Motor neuron (in vitro differentiated cells): ENCODE measurements at regions not wholly inside any gene's neighbourhood (a gene's known extent, or its start where the extent isn't known, plus 50 kb on each side); places are given as distances from the start of the nearest gene placed in this dataset.

Experiments used
- ATAC-seq, 8 experiments: fragments of 200-7000 bp; cut with Tn5 transposase; replicated peaks in 6 of 8; 2 replicates each; pipeline ENCODE4 v1.8.0; 2021; ENCODE audit warnings: mild to moderate bottlenecking in 8 of 8, moderate library complexity in 8 of 8
- H3K27ac ChIP-seq, 2 donors: fragments of 250-450 bp; sonication (Bioruptor Pico); 2 replicates each; pipeline ENCODE4 v1.9.0; 2021; ENCODE audit warnings: antibody characterized with exemption in 2 of 2, mild to moderate bottlenecking in 2 of 2, moderate library complexity in 1 of 2
- H3K4me1 ChIP-seq, 2 donors: fragments of 250-450 bp; sonication (Bioruptor Pico); replicated peaks in 1 of 2; 2 replicates each; pipeline ENCODE4 v1.6.1; 2021; ENCODE audit warnings: antibody characterized with exemption in 2 of 2, mild to moderate bottlenecking in 2 of 2, moderate library complexity in 1 of 2
- H3K4me3 ChIP-seq, 5 donors: fragments of 250-450 bp; sonication (Bioruptor Pico); 2 replicates each; pipeline ENCODE4 v1.9.0; 2021; ENCODE audit warnings: antibody characterized with exemption in 5 of 5, mild to moderate bottlenecking in 5 of 5, moderate library complexity in 4 of 5
- WGBS, 10 experiments: fragments of 450-650 bp; shearing (Covaris generic); methylation state at CpG; one replicate each; pipeline ENCODE4 v1.0.0; 2022; 5-methylcytosine and 5-hydroxymethylcytosine counted together
- in situ Hi-C, 9 experiments: fragments of 400-800 bp; cut with MboI; loops; one replicate each; pipeline ENCODE4 v1.15.0; 2021; ENCODE audit warnings: low sequenced_read_pairs in 9 of 9, low pct_unique_long_range_greater_than_20kb in 2 of 9; ENCODE audit not compliant: unreplicated experiment in 9 of 9

GRCh38 chr10:129279446-129280154, 187.4 kb upstream of the MGMT start:
- 9 to 94% (median 85%) methylated on average over 4 to 11 of the region's 11 CpGs for WGBS, 10 experiments
- Histone ChIP-seq H3K27ac (no peak overlapping the region), H3K4me3 (no peak overlapping the region), H3K4me1 (peaks cover 0 to 4% of the 10 kb centered on the region in 2 donors)
- ATAC-seq = peak in 1 of 8 experiments; percentile 62
- in situ Hi-C loops = no loop called here

GRCh38 chr10:129280155-129280502, 186.9 kb upstream of the MGMT start:
- in situ Hi-C loops = no loop called here
- ATAC-seq = no peak
- Histone ChIP-seq H3K27ac (no peak overlapping the region), H3K4me1 (peaks cover 0 to under 1% of the 10 kb centered on the region in 2 donors), H3K4me3 (no peak overlapping the region)
- 0 to 100% (median 80%) methylated on average over 1 of the region's 1 CpG; no CpG with 5 or more reads in 1 of the 10 experiments for WGBS, 10 experiments

- Histone ChIP-seq H3K27ac (no peak overlapping the region), H3K4me1 (no peaks in the 10 kb centered on the region), H3K4me3 (no peak overlapping the region)
- in situ Hi-C loops = no loop called here
- peak in 1 of 8 experiments; percentile 58 for ATAC-seq
- WGBS, 10 experiments = 0 to 88% (median 55%) methylated on average over 2 to 3 of the region's 3 CpGs
Observed at GRCh38 chr10:129280908-129281586, 186.0 kb upstream of the MGMT start.

GRCh38 chr10:129285459-129285858, 181.6 kb upstream of the MGMT start:
- Histone ChIP-seq H3K27ac (no peak overlapping the region), H3K4me1 (no peaks in the 10 kb centered on the region), H3K4me3 (no peak overlapping the region)
- in situ Hi-C loops = no loop called here
- ATAC-seq = no peak
- WGBS, 10 experiments = 22 to 100% (median 71%) methylated on average over 1 to 5 of the region's 5 CpGs; no CpG with 5 or more reads in 2 of the 10 experiments

- Histone ChIP-seq H3K27ac (no peak overlapping the region), H3K4me3 (no peak overlapping the region), H3K4me1 (no peaks in the 10 kb centered on the region)
- 3 to 90% (median 65%) methylated on average over 2 to 6 of the region's 6 CpGs; no CpG with 5 or more reads in 2 of the 10 experiments for WGBS, 10 experiments
- ATAC-seq = peak in 1 of 8 experiments; percentile 31
- in situ Hi-C loops = no loop called here
Observed at GRCh38 chr10:129288999-129289584, 177.9 kb upstream of the MGMT start.

GRCh38 chr10:129293991-129294700, 172.9 kb upstream of the MGMT start:
- in situ Hi-C loops = no loop called here
- no peak for ATAC-seq
- H3K27ac ChIP-seq = no peak overlapping the region
- H3K4me1 ChIP-seq = no peaks in the 10 kb centered on the region
- WGBS, 10 experiments = 0 to 100% (median 80%) methylated on average over 1 to 2 of the region's 2 CpGs; no CpG with 5 or more reads in 1 of the 10 experiments
- no peak overlapping the region for H3K4me3 ChIP-seq

- peak in 2 of 8 experiments; percentile 48 to 58 for ATAC-seq
- Histone ChIP-seq H3K4me1 (no peaks in the 10 kb centered on the region), H3K27ac (no peak overlapping the region), H3K4me3 (no peak overlapping the region)
- WGBS, 10 experiments = 21 to 100% (median 76%) methylated on average over 1 to 3 of the region's 3 CpGs; no CpG with 5 or more reads in 3 of the 10 experiments
- in situ Hi-C loops = no loop called here
Observed at GRCh38 chr10:129294944-129295343, 172.1 kb upstream of the MGMT start.

- H3K4me3 ChIP-seq = no peak overlapping the region
- WGBS, 10 experiments = 3 to 100% (median 81%) methylated on average over 2 to 5 of the region's 5 CpGs
- no peak overlapping the region for H3K27ac ChIP-seq
- peak in 1 of 8 experiments; percentile 46 for ATAC-seq
- in situ Hi-C loops = no loop called here
- peaks cover 0 to 25% of the 10 kb centered on the region in 2 donors for H3K4me1 ChIP-seq
Observed at GRCh38 chr10:129305046-129305445, 162.0 kb upstream of the MGMT start.

- ATAC-seq = no peak
- in situ Hi-C loops = no loop called here
- Histone ChIP-seq H3K4me1 (peaks cover 0 to 25% of the 10 kb centered on the region in 2 donors), H3K27ac (no peak overlapping the region), H3K4me3 (no peak overlapping the region)
- 35 to 94% (median 88%) methylated on average over 2 to 8 of the region's 8 CpGs; no CpG with 5 or more reads in 1 of the 10 experiments for WGBS, 10 experiments
Observed at GRCh38 chr10:129307141-129307540, 159.9 kb upstream of the MGMT start.

GRCh38 chr10:129308953-129309564, 158.0 kb upstream of the MGMT start:
- 11 to 94% (median 73%) methylated on average over 1 to 9 of the region's 10 CpGs for WGBS, 10 experiments
- peak in 5 of 8 experiments; percentile 11 to 63 (median 25) for ATAC-seq
- peaks cover 0 to 25% of the 10 kb centered on the region in 2 donors for H3K4me1 ChIP-seq
- H3K4me3 ChIP-seq = no peak overlapping the region
- in situ Hi-C loops = no loop called here
- H3K27ac ChIP-seq = no peak overlapping the region

- in situ Hi-C loops = no loop called here
- no peak for ATAC-seq
- WGBS, 10 experiments = 44 to 98% (median 89%) methylated on average over 2 to 5 of the region's 5 CpGs
- H3K4me1 ChIP-seq = peaks cover 0 to 25% of the 10 kb centered on the region in 2 donors
- H3K27ac ChIP-seq = no peak overlapping the region
- H3K4me3 ChIP-seq = no peak overlapping the region
Observed at GRCh38 chr10:129309565-129309964, 157.5 kb upstream of the MGMT start.

GRCh38 chr10:129310881-129311280, 156.2 kb upstream of the MGMT start:
- 20 to 100% (median 70%) methylated on average over 1 to 4 of the region's 4 CpGs for WGBS, 10 experiments
- no peak overlapping the region for H3K27ac ChIP-seq
- in situ Hi-C loops = no loop called here
- H3K4me1 ChIP-seq = peaks cover 0 to 25% of the 10 kb centered on the region in 2 donors
- no peak overlapping the region for H3K4me3 ChIP-seq
- ATAC-seq = no peak
